ENCODE measurements at regions not wholly inside any gene's neighbourhood (a gene's known extent, or its start where the extent isn't known, plus 50 kb on each side); places are given as distances from the start of the nearest gene placed in this dataset.

- Histone ChIP-seq H3K36me3 (ENCODE audit: control insufficient read depth in 2 of 4, insufficient read depth in 4 of 4, low read length in 3 of 4) (no peaks in the 10 kb centered on the region), H2BK12ac (ENCODE audit: low read depth, low read length) (no peak overlapping the region), H4K91ac (replicated peaks; ENCODE audit: insufficient read length, low read length) (no peak overlapping the region), H3K4me2 (ENCODE audit: insufficient read depth in 1 of 2, low read depth in 2 of 2, low read length in 2 of 2) (no peak overlapping the region), H3K4ac (replicated peaks; ENCODE audit: insufficient read length, low read depth, low read length) (no peak overlapping the region), H2AK5ac (ENCODE audit: low read depth, low read length) (no peak overlapping the region), H3K27me3 (replicated peaks in 1 of 4; ENCODE audit: control insufficient read depth in 3 of 4, extremely low read depth in 1 of 4, insufficient read depth in 3 of 4, low read length in 3 of 4) (no peaks in the 10 kb centered on the region), H3K4me3 (ENCODE audit: extremely low read depth in 1 of 4, insufficient read depth in 2 of 4, low read depth in 3 of 4, low read length in 4 of 4) (no peak overlapping the region), H3K23ac (ENCODE audit: insufficient read length) (no peak overlapping the region), H2BK15ac (ENCODE audit: low read length) (no peak overlapping the region), H3K18ac (ENCODE audit: extremely low read depth, low read length) (no peak overlapping the region), H2BK20ac (ENCODE audit: low read length) (no peak overlapping the region), H3K14ac (ENCODE audit: insufficient read length) (no peak overlapping the region), H3K4me1 (replicated peaks in 1 of 4; ENCODE audit: control insufficient read depth in 3 of 4, insufficient read depth in 4 of 4, low read length in 3 of 4) (peaks cover 0 to 2% (median 0%) of the 10 kb centered on the region in 4 experiments; a peak in 1 of 7 replicates), H3K9ac (replicated peaks in 1 of 4; ENCODE audit: extremely low read depth in 1 of 4, low read depth in 3 of 4, low read length in 3 of 4) (no peak overlapping the region), H4K5ac (ENCODE audit: insufficient read length, low read depth, low read length) (no peak overlapping the region), H3K79me2 (ENCODE audit: control insufficient read depth in 1 of 2, insufficient read depth in 2 of 2, low read length in 2 of 2) (no peaks in the 10 kb centered on the region), H3K79me1 (ENCODE audit: low read depth, low read length) (no peaks in the 10 kb centered on the region), H2BK5ac (ENCODE audit: low read depth, low read length) (no peak overlapping the region), H3K27ac (ENCODE audit: low read depth, low read length) (no peak overlapping the region), H2AFZ (ENCODE audit: low read length) (no peak overlapping the region), H3K23me2 (ENCODE audit: low read depth, low read length) (no peaks in the 10 kb centered on the region; the same call in 1 of the 2 replicates), H4K20me1 (replicated peaks in 1 of 2; ENCODE audit: control insufficient read depth in 1 of 2, insufficient read depth in 2 of 2, low read length in 2 of 2) (no peaks in the 10 kb centered on the region), H3K56ac (replicated peaks; ENCODE audit: insufficient read length, low read depth, low read length) (no peak overlapping the region), H3K9me3 (ENCODE audit: insufficient read depth in 2 of 2, low read depth in 1 of 2, low read length in 1 of 2) (no peaks in the 10 kb centered on the region), H2BK120ac (replicated peaks; ENCODE audit: low read depth, low read length) (no peak overlapping the region), H4K8ac (ENCODE audit: extremely low read depth, insufficient read depth, low read length) (no peak overlapping the region)
- WGBS, 2 experiments (ENCODE audit: extremely low coverage in 1 of 2, insufficient coverage in 1 of 2, insufficient read length in 1 of 2, insufficient replicate concordance in 2 of 2, low coverage in 1 of 2, low lambda C conversion rate in 2 of 2, missing lambda C conversion rate in 1 of 2): 94% methylated on average over 2 of the region's 2 CpGs; no CpG with 5 or more reads in 1 of the 2 experiments
- TF ChIP-seq SRF (IDR thresholded peaks at IDR 0.05; ENCODE audit: low read depth, low read length) (no peak), TAF7 (optimal IDR thresholded peaks at IDR 0.05; ENCODE audit: borderline replicate concordance, low read depth, low read length) (no peak), RXRA (IDR thresholded peaks at IDR 0.05; ENCODE audit: insufficient read depth, low read depth, low read length) (no peak), RNF2 (IDR thresholded peaks at IDR 0.05; ENCODE audit: borderline replicate concordance, low read depth, low read length, missing control alignments, poor library complexity, severe bottlenecking) (no peak)
- POLR2A ChIA-PET (ENCODE audit: partially characterized antibody): no interaction called here
- DNase-seq (ENCODE audit: low read depth in 1 of 2, low spot score in 2 of 2): no peak
- CTCF ChIA-PET (ENCODE audit: partially characterized antibody): interaction anchor here (1.1 to 1.7 kb wide), 2 partner anchors 8 to 25 kb away, joined by 4 read pairs; no protein-coding TSS in a partner anchor
- no peak for FAIRE-seq
Measured at GRCh38 chr13:53127373-53127772, 98.8 kb downstream of the OLFM4 start.
